KMS-11 (cell line): ENCODE measurements at regions not wholly inside any gene's neighbourhood (a gene's known extent, or its start where the extent isn't known, plus 50 kb on each side); places are given as distances from the start of the nearest gene placed in this dataset.

Experiments
- H2AFZ ChIP-seq: fragments of 200-600 bp; sonication (generic); 2 replicates; pipeline ENCODE4 v1.6.1; 2016; ENCODE audit warnings: antibody characterized with exemption, mixed run types, low read depth
- H3K27ac ChIP-seq: fragments of 200-600 bp; sonication (generic); 2 replicates; pipeline ENCODE4 v1.6.1; 2016; ENCODE audit warnings: mild to moderate bottlenecking, mixed run types
- H3K27me3 ChIP-seq: fragments of 200-600 bp; sonication (generic); 2 replicates; pipeline ENCODE4 v1.6.1; 2017; ENCODE audit warnings: mild to moderate bottlenecking, low read depth, mixed run types, moderate library complexity; ENCODE audit not compliant: insufficient read depth
- H3K36me3 ChIP-seq: fragments of 200-600 bp; sonication (generic); 2 replicates; pipeline ENCODE4 v1.6.1; 2017; ENCODE audit warnings: mild to moderate bottlenecking, mixed run types; ENCODE audit not compliant: insufficient read depth
- H3K4me1 ChIP-seq: fragments of 200-600 bp; sonication (generic); 2 replicates; pipeline ENCODE4 v1.6.1; 2016; ENCODE audit warnings: mild to moderate bottlenecking, low read depth, mixed run types; ENCODE audit not compliant: poor library complexity, severe bottlenecking
- H3K4me2 ChIP-seq: fragments of 200-600 bp; sonication (generic); 2 replicates; pipeline ENCODE4 v1.7.0; 2016; ENCODE audit warnings: mild to moderate bottlenecking, mixed run types
- H3K4me3 ChIP-seq: fragments of 200-600 bp; sonication (generic); IDR thresholded peaks from 2 replicates; pipeline ENCODE4 v1.6.1; 2017; ENCODE audit warnings: low read depth, low read length, mixed read lengths; ENCODE audit not compliant: insufficient read depth
- H3K79me2 ChIP-seq: fragments of 200-600 bp; sonication (generic); 2 replicates; pipeline ENCODE4 v1.6.1; 2016; ENCODE audit warnings: low read depth, mixed run types; ENCODE audit not compliant: insufficient read depth
- H3K9ac ChIP-seq: fragments of 200-600 bp; sonication (generic); 2 replicates; pipeline ENCODE4 v1.6.1; 2016; ENCODE audit warnings: mild to moderate bottlenecking, mixed run types
- H4K20me1 ChIP-seq: fragments of 200-600 bp; sonication (generic); 2 replicates; pipeline ENCODE4 v1.6.1; 2016; ENCODE audit warnings: mild to moderate bottlenecking, mixed run types; ENCODE audit not compliant: insufficient read depth
- TF ChIP-seq, protein P1 (sequence below): fragments of 200-600 bp; sonication (generic); conservative IDR thresholded peaks from 2 replicates; pipeline ENCODE4 v1.6.1; 2017; ENCODE audit warnings: low read depth, mild to moderate bottlenecking, antibody characterized with exemption, low read length, moderate library complexity, mixed read lengths

DNA sequence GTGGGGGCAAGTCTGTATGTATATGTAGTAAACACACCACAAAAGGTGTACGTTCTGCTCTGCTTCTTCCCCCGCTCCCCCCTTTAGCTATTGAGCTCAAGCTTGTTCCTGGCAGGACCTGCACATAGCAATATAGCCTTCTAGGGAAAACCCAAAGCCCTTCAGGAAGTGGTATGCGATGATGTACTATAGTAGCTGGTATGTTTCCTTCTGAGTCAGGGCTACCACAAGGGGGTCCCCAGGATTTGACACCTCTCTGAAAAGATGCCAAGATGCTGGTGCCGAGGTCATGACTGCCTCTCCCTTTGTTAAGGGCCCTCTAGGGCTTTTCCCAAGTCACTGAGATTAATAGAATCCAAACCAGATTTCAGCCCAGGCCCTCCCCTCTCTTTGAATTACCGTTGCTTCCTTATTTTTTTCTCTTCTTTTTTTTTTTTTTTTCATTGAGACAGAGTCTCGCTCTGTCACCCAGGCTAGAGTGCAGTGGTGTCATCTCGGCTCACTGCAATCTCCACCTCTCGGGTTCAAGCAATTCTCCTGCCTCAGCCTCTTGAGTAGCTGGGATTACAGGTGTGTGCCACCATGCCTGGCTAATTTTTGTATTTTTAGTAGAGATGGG is 268.4 kb downstream of the ETS1 start:
- no peak overlapping the region for H3K4me2 ChIP-seq
- no peak overlapping the region for H3K27ac ChIP-seq

DNA sequence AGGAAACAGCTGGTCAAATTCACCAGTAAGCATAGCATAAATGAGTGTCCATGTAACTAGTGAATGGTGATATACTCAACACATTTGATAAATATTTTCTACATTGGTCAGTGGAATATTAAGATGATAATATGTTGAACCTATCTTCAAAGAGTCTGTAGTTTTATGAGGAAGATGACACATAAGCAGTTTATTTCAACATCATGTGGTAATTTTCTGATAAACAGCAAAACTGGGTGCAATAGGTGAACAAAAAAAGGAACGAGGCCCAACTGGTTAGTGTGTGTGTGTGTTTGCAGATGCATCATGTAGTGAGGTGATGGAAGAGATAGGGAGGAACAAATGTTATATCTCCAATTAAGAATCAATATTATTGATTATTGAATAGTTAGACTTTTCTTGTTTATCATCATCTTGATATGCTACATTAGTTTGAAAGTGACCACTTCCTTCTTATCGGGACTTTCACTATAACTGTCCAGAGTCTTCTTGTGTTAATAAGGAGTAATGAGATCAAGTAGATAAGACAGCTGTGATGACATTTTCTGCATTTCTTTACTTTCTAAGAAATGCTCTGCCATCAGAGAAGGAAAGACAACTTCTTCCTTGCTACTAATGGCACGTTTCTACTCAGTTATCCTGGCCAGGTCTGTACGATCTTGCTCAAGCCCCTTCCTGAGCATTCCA is 270.7 kb downstream of the ETS1 start:
- TF ChIP-seq, protein P1, sequence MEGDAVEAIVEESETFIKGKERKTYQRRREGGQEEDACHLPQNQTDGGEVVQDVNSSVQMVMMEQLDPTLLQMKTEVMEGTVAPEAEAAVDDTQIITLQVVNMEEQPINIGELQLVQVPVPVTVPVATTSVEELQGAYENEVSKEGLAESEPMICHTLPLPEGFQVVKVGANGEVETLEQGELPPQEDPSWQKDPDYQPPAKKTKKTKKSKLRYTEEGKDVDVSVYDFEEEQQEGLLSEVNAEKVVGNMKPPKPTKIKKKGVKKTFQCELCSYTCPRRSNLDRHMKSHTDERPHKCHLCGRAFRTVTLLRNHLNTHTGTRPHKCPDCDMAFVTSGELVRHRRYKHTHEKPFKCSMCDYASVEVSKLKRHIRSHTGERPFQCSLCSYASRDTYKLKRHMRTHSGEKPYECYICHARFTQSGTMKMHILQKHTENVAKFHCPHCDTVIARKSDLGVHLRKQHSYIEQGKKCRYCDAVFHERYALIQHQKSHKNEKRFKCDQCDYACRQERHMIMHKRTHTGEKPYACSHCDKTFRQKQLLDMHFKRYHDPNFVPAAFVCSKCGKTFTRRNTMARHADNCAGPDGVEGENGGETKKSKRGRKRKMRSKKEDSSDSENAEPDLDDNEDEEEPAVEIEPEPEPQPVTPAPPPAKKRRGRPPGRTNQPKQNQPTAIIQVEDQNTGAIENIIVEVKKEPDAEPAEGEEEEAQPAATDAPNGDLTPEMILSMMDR = no peak
- Histone ChIP-seq H3K36me3 (no peaks in the 10 kb centered on the region), H3K9ac (no peak overlapping the region), H3K79me2 (no peaks in the 10 kb centered on the region), H3K4me1 (no peaks in the 10 kb centered on the region), H3K4me3 (no peak overlapping the region), H2AFZ (no peak overlapping the region), H4K20me1 (no peaks in the 10 kb centered on the region), H3K4me2 (no peak overlapping the region), H3K27me3 (no peaks in the 10 kb centered on the region), H3K27ac (no peak overlapping the region)

More for the DNA sequence above, 268.4 kb downstream of the ETS1 start:
- H2AFZ ChIP-seq = no peak overlapping the region
- H3K79me2 ChIP-seq = no peaks in the 10 kb centered on the region
- TF ChIP-seq, protein P1 = no peak
- H3K36me3 ChIP-seq = no peaks in the 10 kb centered on the region
- H3K9ac ChIP-seq = no peak overlapping the region
- no peaks in the 10 kb centered on the region for H4K20me1 ChIP-seq
- no peaks in the 10 kb centered on the region for H3K27me3 ChIP-seq
- peaks cover 11% of the 10 kb centered on the region for H3K4me1 ChIP-seq
- H3K4me3 ChIP-seq = no peak overlapping the region

DNA sequence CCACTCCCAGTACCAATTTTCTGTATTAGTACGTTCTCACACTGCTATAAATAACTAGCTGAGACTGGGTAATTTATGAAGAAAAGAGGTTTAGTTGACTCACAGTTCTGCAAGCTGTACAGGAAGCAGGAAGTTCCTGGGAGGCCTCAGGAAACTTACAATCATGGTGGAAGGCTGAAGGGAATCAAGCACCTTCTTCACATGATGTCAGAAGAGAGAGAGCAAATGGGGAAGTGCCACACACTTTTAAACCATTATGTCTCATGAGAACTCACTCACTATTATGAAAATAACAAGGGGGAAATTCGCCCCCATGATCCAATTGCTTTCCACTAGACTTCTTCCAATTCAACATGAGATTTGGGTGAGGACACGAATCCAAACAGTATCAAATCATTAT is 271.4 kb downstream of the ETS1 start:
- Histone ChIP-seq H3K4me1 (no peaks in the 10 kb centered on the region), H3K9ac (no peak overlapping the region), H3K4me3 (no peak overlapping the region), H3K79me2 (no peaks in the 10 kb centered on the region), H3K27ac (no peak overlapping the region), H3K4me2 (no peak overlapping the region), H3K27me3 (no peaks in the 10 kb centered on the region), H2AFZ (no peak overlapping the region), H4K20me1 (no peaks in the 10 kb centered on the region), H3K36me3 (no peaks in the 10 kb centered on the region)
- TF ChIP-seq, protein P1 = no peak

DNA sequence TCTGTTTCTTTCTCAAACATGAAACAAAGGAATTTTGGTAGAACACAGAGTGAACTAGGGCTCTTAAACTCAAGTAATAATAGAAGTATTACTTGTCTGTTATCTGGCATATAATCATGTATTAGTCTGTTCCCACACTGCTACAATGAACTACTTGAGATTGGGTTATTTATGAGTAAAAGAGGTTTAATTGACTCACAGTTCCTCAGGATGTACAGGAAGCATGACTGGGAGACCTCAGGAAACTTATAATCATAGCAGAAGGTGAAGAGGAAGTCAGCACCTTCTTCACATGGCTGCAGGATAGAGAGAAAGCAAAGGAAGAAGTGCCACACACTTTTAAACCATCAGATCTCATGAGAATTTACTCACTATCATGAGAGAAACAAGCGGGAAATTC is 273.4 kb downstream of the ETS1 start:
- Histone ChIP-seq H2AFZ (no peak overlapping the region), H3K27me3 (no peaks in the 10 kb centered on the region), H3K4me2 (no peak overlapping the region), H3K27ac (no peak overlapping the region), H4K20me1 (no peaks in the 10 kb centered on the region), H3K36me3 (no peaks in the 10 kb centered on the region), H3K4me1 (no peaks in the 10 kb centered on the region), H3K4me3 (no peak overlapping the region), H3K79me2 (no peaks in the 10 kb centered on the region), H3K9ac (no peak overlapping the region)
- TF ChIP-seq, protein P1 = no peak
